ENCODE measurements at regions not wholly inside any gene's neighbourhood (a gene's known extent, or its start where the extent isn't known, plus 50 kb on each side); places are given as distances from the start of the nearest gene placed in this dataset.

GRCh38 chr13:42412812-42413483 is 141.0 kb downstream of the AKAP11 start:
- Histone ChIP-seq H3F3A (ENCODE audit: insufficient read depth, low read length, poor library complexity, severe bottlenecking) (no peaks in the 10 kb centered on the region), H3K9me2 (ENCODE audit: insufficient read depth, low read length) (no peaks in the 10 kb centered on the region), H2AFZ (ENCODE audit: low read depth, low read length) (no peak overlapping the region), H4K20me1 (ENCODE audit: insufficient read depth) (no peaks in the 10 kb centered on the region), H3K9me3 (ENCODE audit: low read length) (no peaks in the 10 kb centered on the region), H3K79me2 (replicated peaks; ENCODE audit: insufficient read depth, low read length) (no peaks in the 10 kb centered on the region), H3K36me3 (ENCODE audit: insufficient read depth, low read length) (no peaks in the 10 kb centered on the region), H3K9ac (ENCODE audit: low read length) (no peak overlapping the region), H3K4me3 (ENCODE audit: low read length) (no peak overlapping the region), H3K27me3 (ENCODE audit: insufficient read depth, low read depth, low read length) (no peaks in the 10 kb centered on the region), H3K4me2 (ENCODE audit: low read length) (no peak overlapping the region), H3K27ac (ENCODE audit: low read length) (no peak overlapping the region)
- TF ChIP-seq RAD21 (conservative IDR thresholded peaks at IDR 0.05), result no peak
- TF ChIP-seq EP300 (conservative IDR thresholded peaks at IDR 0.05; ENCODE audit: poor library complexity, severe bottlenecking), result no peak
- TF ChIP-seq TAF1 (IDR thresholded peaks at IDR 0.05; ENCODE audit: low read depth), result no peak
- no peak for TF ChIP-seq POLR2AphosphoS5 (IDR thresholded peaks at IDR 0.05)
- no peak for TF ChIP-seq REST (IDR thresholded peaks at IDR 0.05; ENCODE audit: borderline replicate concordance)
- no peak for TF ChIP-seq CTCF (IDR thresholded peaks at IDR 0.05; ENCODE audit: poor library complexity, severe bottlenecking)
- no peak for TF ChIP-seq SMC3 (conservative IDR thresholded peaks at IDR 0.05; ENCODE audit: poor library complexity)
- no peak for TF ChIP-seq MXI1 (conservative IDR thresholded peaks at IDR 0.05; ENCODE audit: poor library complexity, severe bottlenecking)
- no peak for TF ChIP-seq EZH2 (IDR thresholded peaks at IDR 0.05; ENCODE audit: borderline replicate concordance, insufficient read depth, low read length, poor library complexity, severe bottlenecking)

GRCh38 chr13:42413484-42413815 is 141.5 kb downstream of the AKAP11 start:
- no peaks in the 10 kb centered on the region for H4K20me1 ChIP-seq (ENCODE audit: insufficient read depth)
- H3K36me3 ChIP-seq (ENCODE audit: insufficient read depth, low read length), result no peaks in the 10 kb centered on the region
- no peak for TF ChIP-seq MXI1 (conservative IDR thresholded peaks at IDR 0.05; ENCODE audit: poor library complexity, severe bottlenecking)
- no peak for TF ChIP-seq EP300 (conservative IDR thresholded peaks at IDR 0.05; ENCODE audit: poor library complexity, severe bottlenecking)
- no peak for TF ChIP-seq POLR2AphosphoS5 (IDR thresholded peaks at IDR 0.05)
- no peaks in the 10 kb centered on the region for H3K9me3 ChIP-seq (ENCODE audit: low read length)
- H3F3A ChIP-seq (ENCODE audit: insufficient read depth, low read length, poor library complexity, severe bottlenecking), result no peaks in the 10 kb centered on the region
- H2AFZ ChIP-seq (ENCODE audit: low read depth, low read length), result no peak overlapping the region
- no peaks in the 10 kb centered on the region for H3K27me3 ChIP-seq (ENCODE audit: insufficient read depth, low read depth, low read length)
- no peak overlapping the region for H3K4me3 ChIP-seq (ENCODE audit: low read length)
- no peak overlapping the region for H3K27ac ChIP-seq (ENCODE audit: low read length)
- H3K9ac ChIP-seq (ENCODE audit: low read length), result no peak overlapping the region
- H3K4me2 ChIP-seq (ENCODE audit: low read length), result no peak overlapping the region
- no peaks in the 10 kb centered on the region for H3K79me2 ChIP-seq (replicated peaks; ENCODE audit: insufficient read depth, low read length)
- no peaks in the 10 kb centered on the region for H3K9me2 ChIP-seq (ENCODE audit: insufficient read depth, low read length)

Measured in neural cell (in vitro differentiated cells).